ENCODE measurements at regions not wholly inside any gene's neighbourhood (a gene's known extent, or its start where the extent isn't known, plus 50 kb on each side); places are given as distances from the start of the nearest gene placed in this dataset.

DNA sequence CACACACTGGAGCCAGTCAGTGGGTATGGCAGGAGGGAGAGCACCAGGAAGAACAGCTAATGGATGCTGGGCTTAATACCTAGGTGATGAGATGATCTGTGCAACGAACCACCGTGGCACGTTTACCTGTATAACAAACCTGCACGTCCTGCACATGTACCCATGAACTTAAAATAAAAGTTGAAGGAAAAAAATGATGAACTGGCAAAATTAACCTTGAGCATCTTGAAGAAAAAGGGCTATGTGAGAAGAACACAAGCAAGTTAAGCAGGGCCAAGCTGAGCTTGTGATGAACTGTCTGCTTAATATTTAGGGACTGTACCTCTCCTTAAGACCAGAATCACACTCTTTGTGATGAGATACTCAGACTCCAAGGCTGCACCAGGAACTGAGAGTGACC is 70.0 kb downstream of the TTC6 start:
- H3K27me3 ChIP-seq = no peaks in the 10 kb centered on the region
- intact Hi-C loops (cut with DNase I; ENCODE audit: low total_unique reads) = no loop called here

DNA sequence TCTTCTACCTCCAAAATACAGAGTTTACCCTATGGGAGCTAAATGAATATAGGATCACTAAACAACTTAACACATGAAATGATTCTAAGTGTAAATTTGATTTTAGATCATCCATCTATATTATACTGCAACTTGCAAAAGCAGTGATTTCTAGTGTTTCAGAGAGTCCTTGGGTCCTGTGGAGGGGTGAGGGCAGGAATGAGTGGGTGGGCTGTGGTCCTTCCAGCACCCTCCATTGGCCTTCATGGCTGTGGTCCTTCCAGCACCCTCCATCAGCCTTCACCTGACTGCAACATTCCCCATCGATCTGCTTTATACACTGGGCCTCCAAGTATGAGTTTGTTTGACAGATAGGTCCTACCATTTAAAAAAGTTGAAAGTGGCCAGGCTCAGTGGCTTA is 70.5 kb downstream of the TTC6 start:
- H3K27me3 ChIP-seq = no peaks in the 10 kb centered on the region
- in situ Hi-C loops (cut with MboI; ENCODE audit: low sequenced_read_pairs in 4 of 4) = no loop called here

More for the DNA sequence above, 70.0 kb downstream of the TTC6 start:
- Histone ChIP-seq H3K4me1 (no peaks in the 10 kb centered on the region), H3K4me3 (no peak overlapping the region), H3K36me3 (no peaks in the 10 kb centered on the region), H3K9me3 (no peaks in the 10 kb centered on the region), H3K27ac (no peak overlapping the region)
- in situ Hi-C loops (cut with MboI; ENCODE audit: low sequenced_read_pairs in 4 of 4) = no loop called here
- ATAC-seq (no peak), DNase-seq (no peak)
- TF ChIP-seq, protein P1, sequence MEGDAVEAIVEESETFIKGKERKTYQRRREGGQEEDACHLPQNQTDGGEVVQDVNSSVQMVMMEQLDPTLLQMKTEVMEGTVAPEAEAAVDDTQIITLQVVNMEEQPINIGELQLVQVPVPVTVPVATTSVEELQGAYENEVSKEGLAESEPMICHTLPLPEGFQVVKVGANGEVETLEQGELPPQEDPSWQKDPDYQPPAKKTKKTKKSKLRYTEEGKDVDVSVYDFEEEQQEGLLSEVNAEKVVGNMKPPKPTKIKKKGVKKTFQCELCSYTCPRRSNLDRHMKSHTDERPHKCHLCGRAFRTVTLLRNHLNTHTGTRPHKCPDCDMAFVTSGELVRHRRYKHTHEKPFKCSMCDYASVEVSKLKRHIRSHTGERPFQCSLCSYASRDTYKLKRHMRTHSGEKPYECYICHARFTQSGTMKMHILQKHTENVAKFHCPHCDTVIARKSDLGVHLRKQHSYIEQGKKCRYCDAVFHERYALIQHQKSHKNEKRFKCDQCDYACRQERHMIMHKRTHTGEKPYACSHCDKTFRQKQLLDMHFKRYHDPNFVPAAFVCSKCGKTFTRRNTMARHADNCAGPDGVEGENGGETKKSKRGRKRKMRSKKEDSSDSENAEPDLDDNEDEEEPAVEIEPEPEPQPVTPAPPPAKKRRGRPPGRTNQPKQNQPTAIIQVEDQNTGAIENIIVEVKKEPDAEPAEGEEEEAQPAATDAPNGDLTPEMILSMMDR (IDR thresholded peaks at IDR 0.05 in 4 of 5, conservative IDR thresholded peaks at IDR 0.05 in 1 of 5) = no peak
- TF ChIP-seq POLR2A (IDR thresholded peaks at IDR 0.05) = no peak

DNA sequence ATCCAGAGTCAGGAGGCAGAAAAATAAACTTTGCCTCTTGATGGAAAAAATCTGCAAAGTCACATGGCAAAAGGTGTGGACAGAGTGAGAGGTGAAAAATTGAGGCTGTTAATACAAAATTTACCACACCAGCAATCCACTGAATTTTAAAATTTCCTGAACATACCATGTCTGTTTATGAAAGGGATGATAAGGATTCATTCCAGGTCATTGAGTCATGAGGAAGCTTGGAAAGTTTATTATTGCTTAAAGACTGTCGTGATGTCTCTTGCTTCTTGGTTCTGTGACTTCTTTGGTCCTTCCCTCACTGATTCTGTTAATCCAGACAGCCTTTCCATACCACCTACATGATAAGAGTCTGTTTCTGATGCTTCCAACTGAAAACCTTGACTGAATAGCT is 73.2 kb downstream of the TTC6 start:
- intact Hi-C loops (cut with DNase I; ENCODE audit: low total_unique reads) = no loop called here
- no peak for ATAC-seq

More for the DNA sequence above, 70.5 kb downstream of the TTC6 start:
- Histone ChIP-seq H3K9me3 (no peaks in the 10 kb centered on the region), H3K4me3 (no peak overlapping the region), H3K27ac (no peak overlapping the region), H3K36me3 (no peaks in the 10 kb centered on the region), H3K4me1 (no peaks in the 10 kb centered on the region)
- ATAC-seq (no peak), DNase-seq (no peak)
- TF ChIP-seq POLR2A (IDR thresholded peaks at IDR 0.05) = no peak
- TF ChIP-seq, protein P1 (IDR thresholded peaks at IDR 0.05 in 4 of 5, conservative IDR thresholded peaks at IDR 0.05 in 1 of 5) = no peak
- intact Hi-C loops (cut with DNase I; ENCODE audit: low total_unique reads) = no loop called here

DNA sequence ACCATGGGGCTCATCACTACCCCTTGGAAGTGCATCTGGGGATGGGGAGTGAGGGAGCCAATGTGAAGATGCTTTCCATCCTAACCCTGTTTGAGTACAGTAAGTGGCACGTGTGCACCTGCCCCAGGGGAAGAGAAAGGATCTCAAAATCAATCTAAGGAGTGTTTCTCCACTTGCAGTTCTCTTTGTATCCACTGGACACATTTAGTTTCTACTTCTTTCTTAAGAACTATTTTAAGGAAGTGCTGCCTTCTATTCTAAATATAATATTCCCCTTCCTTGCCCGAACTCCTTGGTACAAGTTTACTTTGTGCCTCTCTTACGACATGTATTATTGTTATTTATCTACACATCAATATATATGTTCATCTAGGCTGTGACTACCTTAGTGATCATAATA is 73.8 kb downstream of the TTC6 start:
- intact Hi-C loops (cut with DNase I; ENCODE audit: low total_unique reads) = no loop called here
- TF ChIP-seq, protein P1 (IDR thresholded peaks at IDR 0.05 in 4 of 5, conservative IDR thresholded peaks at IDR 0.05 in 1 of 5) = no peak
- no peak for TF ChIP-seq POLR2A (IDR thresholded peaks at IDR 0.05)
- Histone ChIP-seq H3K27me3 (no peaks in the 10 kb centered on the region), H3K4me3 (no peak overlapping the region), H3K4me1 (no peaks in the 10 kb centered on the region), H3K36me3 (no peaks in the 10 kb centered on the region), H3K9me3 (no peaks in the 10 kb centered on the region), H3K27ac (no peak overlapping the region)
- no peak for DNase-seq
- in situ Hi-C loops (cut with MboI; ENCODE audit: low sequenced_read_pairs in 4 of 4) = no loop called here
- ATAC-seq = no peak

More for the DNA sequence above, 73.2 kb downstream of the TTC6 start:
- no peak overlapping the region for H3K4me3 ChIP-seq
- TF ChIP-seq, protein P1 (IDR thresholded peaks at IDR 0.05 in 4 of 5, conservative IDR thresholded peaks at IDR 0.05 in 1 of 5) = no peak
- TF ChIP-seq POLR2A (IDR thresholded peaks at IDR 0.05) = no peak
- in situ Hi-C loops (cut with MboI; ENCODE audit: low sequenced_read_pairs in 4 of 4) = no loop called here
- no peaks in the 10 kb centered on the region for H3K4me1 ChIP-seq
- H3K27ac ChIP-seq = no peak overlapping the region
- DNase-seq = no peak
- no peaks in the 10 kb centered on the region for H3K36me3 ChIP-seq
- H3K9me3 ChIP-seq = no peaks in the 10 kb centered on the region
- no peaks in the 10 kb centered on the region for H3K27me3 ChIP-seq

DNA sequence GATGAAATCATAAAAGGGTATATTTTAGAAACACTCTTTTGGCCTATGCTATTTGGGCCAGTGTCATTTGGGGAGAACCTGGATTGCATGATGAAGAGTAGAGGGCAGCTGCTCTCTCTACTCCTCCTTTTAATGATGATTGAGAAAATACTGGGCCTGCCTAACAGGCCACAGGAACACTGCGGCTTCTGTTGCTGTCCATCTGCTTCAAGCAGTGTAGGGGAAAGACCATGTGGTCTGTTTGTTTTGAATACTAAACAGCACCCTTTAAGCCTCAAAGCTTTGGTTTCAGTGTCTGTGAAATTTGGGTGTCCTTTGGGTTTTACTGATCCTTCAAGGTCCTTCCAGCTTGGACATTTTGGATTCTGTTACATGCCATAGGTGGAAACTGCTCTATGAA is 78.0 kb downstream of the TTC6 start:
- no peaks in the 10 kb centered on the region for H3K4me1 ChIP-seq
- no peaks in the 10 kb centered on the region for H3K36me3 ChIP-seq
- no peak for ATAC-seq
- intact Hi-C loops (cut with DNase I; ENCODE audit: low total_unique reads) = no loop called here
- no peak overlapping the region for H3K4me3 ChIP-seq
- H3K9me3 ChIP-seq = no peaks in the 10 kb centered on the region
- no peaks in the 10 kb centered on the region for H3K27me3 ChIP-seq
- H3K27ac ChIP-seq = no peak overlapping the region
- in situ Hi-C loops (cut with MboI; ENCODE audit: low sequenced_read_pairs in 4 of 4) = no loop called here
- no peak for DNase-seq
- TF ChIP-seq, protein P1 (IDR thresholded peaks at IDR 0.05 in 4 of 5, conservative IDR thresholded peaks at IDR 0.05 in 1 of 5) = no peak
- TF ChIP-seq POLR2A (IDR thresholded peaks at IDR 0.05) = no peak
